GM21360 (cell line): ENCODE measurements at regions not wholly inside any gene's neighbourhood (a gene's known extent, or its start where the extent isn't known, plus 50 kb on each side); places are given as distances from the start of the nearest gene placed in this dataset.

Source experiments
- ATAC-seq: cut with Tn5 transposase; IDR thresholded peaks from one replicate; pipeline ENCODE4 v1.9.1; 2021; ENCODE audit warnings: mild to moderate bottlenecking, moderate library complexity; ENCODE audit not compliant: unreplicated experiment

DNA sequence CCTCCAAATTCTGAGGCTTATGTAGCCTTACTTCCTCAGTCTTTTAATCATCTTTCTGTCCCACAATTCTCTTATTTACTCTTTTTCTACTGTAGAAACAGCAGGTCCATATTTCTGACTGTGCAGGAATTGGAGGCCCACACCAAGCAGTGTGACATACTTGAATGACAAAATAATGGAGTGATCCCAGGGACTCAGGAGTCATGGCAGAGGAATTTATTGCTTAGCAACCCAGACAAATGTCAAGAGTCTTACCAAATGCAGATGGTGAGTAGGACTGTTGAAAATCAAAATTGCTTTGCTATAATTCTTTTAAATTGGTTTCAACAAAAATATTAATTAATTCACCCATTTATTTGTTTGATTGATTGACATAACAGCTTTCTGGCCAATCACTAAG is 59.9 kb downstream of the HTR1B start:
- no peak for ATAC-seq

GRCh38 chr6:77401231-77401630 is 62.1 kb downstream of the HTR1B start:
- no peak for ATAC-seq

DNA sequence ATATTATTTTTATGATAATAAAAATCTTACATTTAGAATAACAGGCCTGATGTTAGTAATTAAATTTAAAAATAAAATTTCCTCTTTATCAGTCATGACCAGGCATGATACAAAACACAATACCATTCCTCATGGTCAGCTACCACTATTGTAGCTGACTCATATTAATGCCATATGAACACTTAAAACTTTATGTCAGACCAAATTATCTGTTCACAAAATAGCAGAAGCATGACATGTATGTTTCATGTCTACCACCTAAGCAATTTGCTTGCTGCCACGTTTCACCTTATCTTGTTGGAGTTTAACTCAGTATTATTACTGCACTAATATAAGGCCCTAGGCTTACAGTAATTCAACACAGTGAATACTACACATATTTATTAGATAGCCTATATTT is 65.7 kb downstream of the HTR1B start:
- no peak for ATAC-seq

- no peak for ATAC-seq
Observed at GRCh38 chr6:77389402-77389801, 73.9 kb downstream of the HTR1B start.

GRCh38 chr6:77383026-77383425 is 80.3 kb downstream of the HTR1B start:
- no peak for ATAC-seq

DNA sequence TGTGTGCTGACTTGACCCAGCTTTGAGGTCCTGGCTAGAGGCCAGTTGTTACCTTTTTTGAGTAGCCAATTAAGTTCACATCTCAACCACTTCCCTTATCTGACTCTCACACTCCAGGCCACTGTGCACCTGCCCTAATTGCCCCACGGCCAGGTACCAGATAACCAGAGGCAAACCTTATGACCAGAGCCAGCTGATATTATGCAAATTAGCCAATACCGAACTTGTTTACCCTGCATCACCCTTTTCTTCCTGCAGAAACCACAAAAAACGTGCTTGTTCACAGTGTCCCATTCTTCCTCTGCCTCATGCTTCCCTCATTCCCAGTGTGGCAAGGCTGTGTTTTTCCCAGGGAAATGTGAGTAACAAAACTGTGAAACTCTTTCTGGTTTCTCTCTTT is 89.3 kb downstream of the HTR1B start:
- no peak for ATAC-seq

- ATAC-seq: no peak
Observed at GRCh38 chr6:77371748-77372147, 91.5 kb downstream of the HTR1B start.

- no peak for ATAC-seq
Observed at GRCh38 chr6:77368660-77369313, 94.5 kb downstream of the HTR1B start.

DNA sequence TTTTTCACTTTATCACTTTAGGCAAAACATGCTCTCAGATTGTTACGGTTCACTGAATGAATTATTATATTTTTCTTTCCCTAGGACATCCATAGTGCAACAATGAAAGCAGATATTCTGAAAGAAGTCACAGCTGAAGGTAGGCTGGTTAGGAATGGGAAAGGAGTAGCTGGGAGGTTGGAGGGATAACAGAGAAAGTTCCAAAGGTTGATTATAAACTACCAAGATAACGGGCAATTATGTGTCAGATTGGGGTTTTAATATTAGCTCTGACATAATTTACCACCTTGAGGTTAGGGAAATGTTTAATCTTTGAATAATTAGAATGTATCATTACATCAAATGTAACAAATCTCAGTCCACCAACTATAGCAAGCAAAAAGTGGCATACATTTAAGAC is 96.5 kb downstream of the HTR1B start:
- no peak for ATAC-seq

DNA sequence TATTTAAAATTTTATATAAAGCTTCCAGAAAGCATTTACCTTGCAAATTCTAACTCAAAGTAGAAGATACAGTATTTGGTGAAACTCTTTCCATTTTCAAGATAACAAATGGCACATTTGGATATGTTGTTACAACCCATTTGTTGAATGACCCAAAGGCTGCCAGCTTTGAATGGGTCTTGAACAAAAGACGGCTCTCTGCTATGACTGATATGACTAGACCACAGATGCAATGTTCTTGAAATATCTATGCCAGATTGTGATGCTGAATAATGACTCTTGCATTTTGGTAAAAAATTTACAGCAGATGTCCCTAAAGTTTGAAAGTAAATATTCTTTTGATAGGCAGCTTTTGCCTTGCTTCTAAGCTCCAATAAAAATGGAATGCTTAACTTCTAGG is 99.6 kb downstream of the HTR1B start:
- ATAC-seq: no peak

DNA sequence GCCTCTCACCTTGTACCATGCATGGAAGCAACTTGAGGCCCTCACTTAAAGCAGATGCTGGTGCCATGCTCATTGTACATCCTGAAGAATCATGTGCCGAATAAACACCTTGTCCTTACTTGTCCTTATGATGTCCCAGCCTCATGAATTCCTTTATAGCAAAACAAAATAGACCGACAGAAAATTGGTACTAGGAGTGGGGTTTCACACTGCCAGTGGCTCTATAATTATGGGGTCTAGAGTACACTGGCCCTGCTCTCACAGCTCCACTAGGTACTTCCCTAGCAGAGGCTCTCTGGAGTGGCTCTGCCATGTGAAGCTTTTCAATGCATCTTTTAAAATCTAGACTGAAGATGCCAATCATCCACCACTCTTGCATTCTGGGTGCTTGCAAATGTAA is 101.2 kb downstream of the HTR1B start:
- ATAC-seq: no peak

GRCh38 chr6:77361018-77361417 is 102.3 kb downstream of the HTR1B start:
- no peak for ATAC-seq

DNA sequence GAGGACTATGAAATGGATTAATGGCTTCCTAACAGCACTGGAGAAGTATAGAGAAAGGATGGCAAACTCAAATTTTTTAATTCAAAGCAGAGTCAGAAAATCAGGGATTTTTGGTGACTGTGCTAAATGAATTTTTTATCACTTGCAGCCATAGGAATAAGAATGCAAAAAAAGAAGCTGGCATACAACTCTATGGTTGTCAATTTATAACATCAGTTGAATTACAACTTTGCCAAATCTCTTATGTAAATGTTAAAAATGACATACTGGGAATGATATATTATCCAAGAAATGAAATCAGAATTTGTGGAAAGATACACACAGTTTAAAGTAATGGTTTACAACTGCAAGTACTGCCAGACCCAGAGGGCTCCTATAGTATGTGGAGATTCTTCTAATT is 106.5 kb downstream of the HTR1B start:
- no peak for ATAC-seq

- ATAC-seq: no peak
Observed at GRCh38 chr6:77354581-77354980, 108.7 kb downstream of the HTR1B start.

DNA sequence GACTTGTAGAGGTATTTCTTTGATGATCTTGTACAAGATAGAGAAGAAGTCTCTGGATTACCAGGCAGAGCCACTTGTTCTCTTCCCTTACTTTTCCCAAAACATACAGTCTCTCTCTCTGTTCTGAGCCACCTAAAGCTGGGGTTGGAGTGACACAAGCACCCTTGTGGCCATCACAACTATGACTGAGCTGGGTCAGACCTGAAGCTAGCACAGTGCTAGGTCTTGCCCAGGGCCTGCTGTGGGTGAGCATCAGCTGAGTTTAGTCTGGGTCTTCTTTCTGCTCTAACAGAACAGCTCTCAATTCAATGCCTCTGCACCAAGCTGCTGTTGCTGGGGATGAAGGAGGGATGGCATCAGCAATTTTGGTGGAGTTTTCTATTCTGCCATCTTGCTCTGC is 110.2 kb downstream of the HTR1B start:
- no peak for ATAC-seq

DNA sequence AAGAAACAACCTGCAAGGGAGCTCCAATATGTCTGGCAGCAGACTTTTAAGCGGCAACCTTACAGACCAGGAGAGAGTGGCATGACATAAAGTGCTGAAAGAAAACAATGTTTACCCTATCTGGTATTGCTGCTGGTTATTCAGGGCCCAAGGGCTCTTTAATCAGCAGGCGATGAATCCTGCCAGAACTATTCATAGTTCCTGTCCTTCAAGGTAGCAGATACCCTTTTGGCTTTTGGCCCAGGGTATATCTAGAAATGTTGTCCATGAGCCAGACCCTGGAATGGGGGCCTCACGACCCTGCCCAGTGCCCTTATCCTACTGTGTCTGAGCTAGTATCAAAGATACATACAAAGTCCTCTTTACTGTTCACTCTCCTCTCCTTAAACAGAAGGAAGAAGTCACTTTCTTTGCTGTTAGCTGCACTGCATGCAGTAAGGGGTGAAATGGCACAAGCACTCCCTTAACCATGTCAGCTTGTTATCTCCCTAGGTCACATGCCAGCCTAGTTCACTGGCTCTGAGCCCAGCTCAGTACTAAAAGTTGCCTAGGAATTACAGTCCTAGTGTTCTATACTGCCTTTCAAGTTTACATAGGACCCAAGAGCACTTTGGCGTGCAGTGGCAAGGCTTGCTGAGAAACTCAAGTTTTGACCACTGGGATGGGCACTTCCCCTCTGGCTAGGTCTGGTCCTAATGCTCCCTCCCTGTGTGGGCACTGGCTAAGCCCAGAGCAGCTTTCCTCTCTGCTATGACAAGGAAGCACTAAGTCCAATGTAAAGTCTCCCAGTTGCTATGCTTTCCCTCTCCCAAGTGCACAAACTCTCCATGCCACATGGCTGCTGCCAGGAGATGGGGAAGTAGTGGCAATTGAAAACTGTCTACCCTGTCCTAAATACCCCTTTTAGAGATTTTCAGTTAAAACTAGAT is 122.0 kb downstream of the HTR1B start:
- no peak for ATAC-seq

DNA sequence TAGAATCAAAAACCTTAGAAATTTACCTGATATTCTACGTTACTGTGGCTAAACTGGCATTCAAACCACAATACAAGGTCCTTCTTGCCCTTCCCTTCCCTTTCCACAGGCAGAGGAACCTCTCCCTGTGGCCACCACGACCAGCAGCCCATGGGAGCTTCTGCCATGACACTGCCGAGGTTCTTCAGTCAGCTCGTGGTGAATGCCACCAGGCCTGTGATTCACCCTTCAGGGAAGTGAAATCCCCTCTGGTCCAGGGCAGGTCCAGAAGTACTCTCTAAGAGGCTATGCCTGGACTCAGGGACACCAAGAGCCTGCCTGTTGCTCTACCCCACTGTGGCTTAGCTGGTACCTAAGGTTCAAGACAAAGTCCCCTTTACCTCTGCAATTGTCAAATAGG is 123.0 kb downstream of the HTR1B start:
- no peak for ATAC-seq

DNA sequence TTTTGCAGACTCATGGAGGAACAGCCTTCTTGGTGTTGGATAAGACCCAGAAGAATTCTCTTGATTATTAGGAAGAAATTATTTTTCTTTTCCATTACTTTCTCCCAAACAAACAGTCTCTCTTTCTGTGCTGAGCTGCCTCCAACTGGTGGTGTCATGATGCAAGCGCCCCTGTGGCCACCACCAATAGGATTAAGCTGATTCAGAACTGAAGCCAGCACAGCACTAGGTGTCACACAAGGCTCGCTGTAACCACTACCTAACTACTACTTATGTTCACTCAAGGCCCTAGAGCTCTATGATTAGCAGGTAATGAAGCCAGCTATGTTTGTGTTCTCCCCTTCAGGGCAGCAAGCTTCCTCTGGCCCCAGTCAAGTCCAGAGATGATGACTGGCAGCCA is 123.4 kb downstream of the HTR1B start:
- no peak for ATAC-seq

DNA sequence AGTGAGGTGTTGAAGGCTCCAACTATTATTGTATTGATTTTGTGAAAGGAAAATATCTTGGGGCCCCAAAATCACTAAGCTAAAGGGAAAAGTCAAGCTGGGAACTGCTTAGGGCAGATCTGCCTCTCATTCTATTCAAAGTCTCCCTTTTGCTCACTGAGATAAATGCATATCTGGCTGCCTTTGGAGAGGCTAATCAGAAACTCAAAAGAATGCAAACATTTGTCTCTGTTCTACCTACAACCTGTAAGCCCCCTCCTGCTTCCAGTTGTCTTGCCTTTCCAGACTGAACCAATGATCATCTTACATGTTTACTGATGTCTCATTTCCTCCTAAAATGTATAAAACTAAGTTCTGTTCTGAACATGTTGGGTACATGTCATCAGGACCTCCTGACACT is 125.9 kb downstream of the HTR1B start:
- ATAC-seq: no peak

- ATAC-seq: no peak
Observed at GRCh38 chr6:77334093-77334492, 129.2 kb downstream of the HTR1B start.

DNA sequence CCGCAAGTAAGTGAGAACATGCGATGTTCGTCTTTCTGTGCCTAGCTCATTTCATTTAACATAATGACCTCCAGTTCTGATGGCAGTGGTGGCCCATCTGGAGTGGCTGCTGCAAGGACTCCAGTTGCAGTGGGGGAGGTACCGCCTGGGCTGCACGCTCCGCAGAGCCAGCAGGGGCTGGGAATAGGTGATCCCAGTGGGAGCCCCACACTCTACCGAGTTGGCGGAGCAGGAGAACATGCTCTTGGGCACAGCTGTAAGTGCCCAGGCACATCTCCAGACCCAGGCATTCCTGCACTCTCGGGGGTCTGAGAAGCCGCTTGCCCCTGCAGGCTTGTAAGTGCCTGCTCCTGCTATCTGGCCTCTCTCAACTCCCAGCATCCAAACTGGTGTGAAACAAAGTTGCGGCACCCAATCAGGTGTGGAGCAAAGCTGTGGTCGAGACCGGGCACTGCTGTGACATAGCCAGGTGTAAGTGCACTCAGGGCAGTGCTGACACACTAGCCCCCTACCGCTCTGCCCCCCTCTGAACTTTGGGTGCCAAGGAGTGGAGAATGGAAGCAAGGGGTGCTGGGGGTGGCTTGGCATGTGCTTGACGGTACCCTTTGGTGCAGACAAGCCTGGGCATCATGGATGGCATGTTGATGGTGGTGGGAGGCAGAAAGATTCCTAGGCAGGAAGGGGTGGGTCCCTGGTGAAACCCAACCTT is 130.2 kb downstream of the HTR1B start:
- ATAC-seq: no peak

DNA sequence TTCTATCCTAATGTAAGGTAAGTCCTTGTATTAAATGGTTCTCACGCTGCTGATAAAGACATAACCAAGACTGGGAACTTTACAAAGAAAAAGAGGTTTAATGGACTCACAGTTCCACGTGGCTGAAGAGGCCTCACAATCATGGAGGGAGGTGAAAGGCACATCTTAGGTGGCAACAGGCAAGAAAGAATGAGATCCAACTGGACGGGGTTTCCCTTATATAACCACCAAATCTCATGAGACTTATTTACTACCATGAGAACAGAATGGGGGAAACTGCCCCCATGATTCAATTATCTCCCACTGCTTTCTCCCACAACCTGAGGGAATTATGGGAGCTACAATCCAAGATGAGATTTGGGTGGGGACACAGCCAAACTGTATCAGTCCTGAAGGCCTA is 136.6 kb downstream of the HTR1B start:
- ATAC-seq: no peak
